ENCODE measurements at regions not wholly inside any gene's neighbourhood (a gene's known extent, or its start where the extent isn't known, plus 50 kb on each side); places are given as distances from the start of the nearest gene placed in this dataset.

DNA sequence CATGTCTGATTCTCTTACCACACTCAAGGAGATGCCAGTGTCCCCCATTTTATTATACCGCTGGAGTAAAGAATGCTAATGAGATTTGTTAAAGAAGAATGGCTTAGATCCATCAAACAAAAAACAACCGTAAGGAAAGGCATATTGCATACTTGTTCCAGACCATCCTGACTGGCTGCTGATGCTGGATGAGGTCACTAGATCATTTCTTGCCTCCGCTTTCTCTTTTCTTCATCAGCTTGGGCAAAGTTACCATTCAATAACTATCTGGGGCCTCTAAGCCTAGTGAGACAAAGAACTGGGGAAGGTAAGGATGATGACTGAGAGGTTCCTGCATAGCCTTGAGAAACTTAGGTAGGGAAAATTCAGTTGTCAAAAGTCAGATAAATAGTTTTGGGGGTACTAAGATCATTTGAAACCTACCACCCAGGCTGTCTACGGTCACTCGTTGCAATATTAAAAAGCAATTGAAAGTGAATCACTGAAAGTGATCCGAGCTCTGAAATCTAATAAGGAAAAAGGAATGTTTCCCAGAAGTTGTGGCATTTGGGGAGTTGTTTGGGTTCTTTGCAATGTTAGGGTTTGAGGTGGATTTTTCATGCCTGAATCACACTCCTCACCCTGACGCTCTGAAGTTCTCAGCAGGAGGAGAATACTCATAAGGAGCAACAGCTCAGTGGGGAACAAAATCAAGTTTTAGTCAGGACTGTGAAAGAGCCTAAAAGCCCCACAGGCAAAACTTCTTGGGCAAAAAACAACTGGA lies 176.8 kb downstream of the HHIPL2 start:
- Histone ChIP-seq H3K4me2 (ENCODE audit: insufficient read depth in 1 of 2, low read depth in 2 of 2, low read length in 2 of 2) (no peak overlapping the region), H3K4ac (replicated peaks; ENCODE audit: insufficient read length, low read depth, low read length) (no peak overlapping the region), H2BK15ac (ENCODE audit: low read length) (no peak overlapping the region), H3K4me3 (ENCODE audit: extremely low read depth in 1 of 4, insufficient read depth in 2 of 4, low read depth in 3 of 4, low read length in 4 of 4) (no peak overlapping the region), H4K91ac (replicated peaks; ENCODE audit: insufficient read length, low read length) (no peak overlapping the region), H3K18ac (ENCODE audit: extremely low read depth, low read length) (no peak overlapping the region), H2BK20ac (ENCODE audit: low read length) (no peak overlapping the region), H3K79me1 (ENCODE audit: low read depth, low read length) (no peaks in the 10 kb centered on the region), H3K14ac (ENCODE audit: insufficient read length) (no peak overlapping the region), H4K5ac (ENCODE audit: insufficient read length, low read depth, low read length) (no peak overlapping the region), H2BK12ac (ENCODE audit: low read depth, low read length) (no peak overlapping the region), H2BK5ac (ENCODE audit: low read depth, low read length) (no peak overlapping the region), H2AFZ (ENCODE audit: low read length) (no peak overlapping the region), H3K27ac (ENCODE audit: low read depth, low read length) (no peak overlapping the region), H3K79me2 (ENCODE audit: control insufficient read depth in 1 of 2, insufficient read depth in 2 of 2, low read length in 2 of 2) (no peaks in the 10 kb centered on the region), H4K8ac (ENCODE audit: extremely low read depth, insufficient read depth, low read length) (no peak overlapping the region), H3K23me2 (ENCODE audit: low read depth, low read length) (no peaks in the 10 kb centered on the region), H3K9me3 (ENCODE audit: insufficient read depth in 2 of 2, low read depth in 1 of 2, low read length in 1 of 2) (no peaks in the 10 kb centered on the region), H2BK120ac (replicated peaks; ENCODE audit: low read depth, low read length) (no peak overlapping the region), H3K23ac (ENCODE audit: insufficient read length) (no peak overlapping the region), H3K56ac (replicated peaks; ENCODE audit: insufficient read length, low read depth, low read length) (no peak overlapping the region), H4K20me1 (replicated peaks in 1 of 2; ENCODE audit: control insufficient read depth in 1 of 2, insufficient read depth in 2 of 2, low read length in 2 of 2) (no peaks in the 10 kb centered on the region), H3K36me3 (ENCODE audit: control insufficient read depth in 2 of 4, insufficient read depth in 4 of 4, low read length in 3 of 4) (no peaks in the 10 kb centered on the region), H3K27me3 (replicated peaks in 1 of 4; ENCODE audit: control insufficient read depth in 3 of 4, extremely low read depth in 1 of 4, insufficient read depth in 3 of 4, low read length in 3 of 4) (no peaks in the 10 kb centered on the region), H3K4me1 (replicated peaks in 1 of 4; ENCODE audit: control insufficient read depth in 3 of 4, insufficient read depth in 4 of 4, low read length in 3 of 4) (no peaks in the 10 kb centered on the region; a peak in 1 of 7 replicates), H2AK5ac (ENCODE audit: low read depth, low read length) (no peak overlapping the region), H3K9ac (replicated peaks in 1 of 4; ENCODE audit: extremely low read depth in 1 of 4, low read depth in 3 of 4, low read length in 3 of 4) (no peak overlapping the region)
- DNase-seq (ENCODE audit: low read depth in 1 of 2, low spot score in 2 of 2) (no peak), FAIRE-seq (no peak)
- WGBS, 2 experiments (ENCODE audit: extremely low coverage in 1 of 2, insufficient coverage in 1 of 2, insufficient read length in 1 of 2, insufficient replicate concordance in 2 of 2, low coverage in 1 of 2, low lambda C conversion rate in 2 of 2, missing lambda C conversion rate in 1 of 2) = 90% methylated on average over 7 of the region's 7 CpGs; no CpG with 5 or more reads in 1 of the 2 experiments
- POLR2A ChIA-PET (ENCODE audit: partially characterized antibody) = no interaction called here
- CTCF ChIA-PET (ENCODE audit: partially characterized antibody) = interaction anchor here (0.6 kb wide), 1 partner anchor 259 kb away, joined by 3 read pairs; no protein-coding TSS in a partner anchor

Measured in H1 (cell line).